ENCODE measurements at regions not wholly inside any gene's neighbourhood (a gene's known extent, or its start where the extent isn't known, plus 50 kb on each side); places are given as distances from the start of the nearest gene placed in this dataset.
A peak's percentile ranks its signal among the peaks of the same experiment; 100 is the strongest.

GRCh38 chr5:97918620-97919019 lies 735.6 kb upstream of the RIOK2 start:
- ATAC-seq (no peak), DNase-seq (no peak)
- H3K4me1 ChIP-seq (ENCODE audit: low read depth) = peaks cover 3% of the 10 kb centered on the region
- no peaks in the 10 kb centered on the region for H3K9me3 ChIP-seq
- TF ChIP-seq CTCF (IDR thresholded peaks at IDR 0.05) = no peak
- H3K4me3 ChIP-seq = no peak overlapping the region
- no peaks in the 10 kb centered on the region for H3K36me3 ChIP-seq (ENCODE audit: low read depth)
- intact Hi-C loops (cut with DNase I, micrococcal nuclease) = no loop called here

GRCh38 chr5:97919719-97920118 lies 736.7 kb upstream of the RIOK2 start:
- Histone ChIP-seq H3K4me1 (ENCODE audit: low read depth) (no peaks in the 10 kb centered on the region), H3K9me3 (no peaks in the 10 kb centered on the region), H3K36me3 (ENCODE audit: low read depth) (no peaks in the 10 kb centered on the region), H3K4me3 (no peak overlapping the region)
- intact Hi-C loops (cut with DNase I, micrococcal nuclease) = no loop called here
- no peak for ATAC-seq
- no peak for DNase-seq
- no peak for TF ChIP-seq CTCF (IDR thresholded peaks at IDR 0.05)

GRCh38 chr5:97922776-97923175 lies 739.7 kb upstream of the RIOK2 start:
- no peaks in the 10 kb centered on the region for H3K36me3 ChIP-seq (ENCODE audit: low read depth)
- no peaks in the 10 kb centered on the region for H3K4me1 ChIP-seq (ENCODE audit: low read depth)
- intact Hi-C loops (cut with DNase I, micrococcal nuclease) = no loop called here
- TF ChIP-seq CTCF (IDR thresholded peaks at IDR 0.05) = no peak
- no peak overlapping the region for H3K4me3 ChIP-seq
- ATAC-seq (no peak), DNase-seq (no peak)
- no peaks in the 10 kb centered on the region for H3K9me3 ChIP-seq

- DNase-seq (no peak), ATAC-seq (peak; percentile 44)
- Histone ChIP-seq H3K9me3 (no peaks in the 10 kb centered on the region), H3K4me3 (no peak overlapping the region), H3K4me1 (ENCODE audit: low read depth) (no peaks in the 10 kb centered on the region), H3K36me3 (ENCODE audit: low read depth) (no peaks in the 10 kb centered on the region)
- intact Hi-C loops (cut with DNase I, micrococcal nuclease) = no loop called here
- no peak for TF ChIP-seq CTCF (IDR thresholded peaks at IDR 0.05)
Observed at GRCh38 chr5:97923496-97923895, 740.4 kb upstream of the RIOK2 start.

GRCh38 chr5:97923997-97924396 lies 741.0 kb upstream of the RIOK2 start:
- ATAC-seq = no peak
- Histone ChIP-seq H3K9me3 (no peaks in the 10 kb centered on the region), H3K36me3 (ENCODE audit: low read depth) (no peaks in the 10 kb centered on the region), H3K4me3 (no peak overlapping the region), H3K4me1 (ENCODE audit: low read depth) (no peaks in the 10 kb centered on the region)
- no peak for TF ChIP-seq CTCF (IDR thresholded peaks at IDR 0.05)
- DNase-seq = no peak
- intact Hi-C loops (cut with DNase I, micrococcal nuclease) = no loop called here

GRCh38 chr5:97929383-97929782 lies 746.3 kb upstream of the RIOK2 start:
- Histone ChIP-seq H3K4me1 (ENCODE audit: low read depth) (no peaks in the 10 kb centered on the region), H3K4me3 (no peak overlapping the region), H3K36me3 (ENCODE audit: low read depth) (no peaks in the 10 kb centered on the region), H3K9me3 (no peaks in the 10 kb centered on the region)
- DNase-seq (no peak), ATAC-seq (no peak)
- intact Hi-C loops (cut with DNase I, micrococcal nuclease) = no loop called here
- TF ChIP-seq CTCF (IDR thresholded peaks at IDR 0.05) = no peak
